SK-N-SH treated with all-trans-retinoic acid at 6 μM for 48 hours (cell line): ENCODE measurements at regions not wholly inside any gene's neighbourhood (a gene's known extent, or its start where the extent isn't known, plus 50 kb on each side); places are given as distances from the start of the nearest gene placed in this dataset.

Experiments
- ATAC-seq: fragments of 200-7000 bp; cut with Tn5 transposase; 3 replicates; pipeline ENCODE4 v1.9.1; 2020; ENCODE audit warnings: mild to moderate bottlenecking, moderate library complexity
- ARNTL ChIP-seq: fragments of 450-650 bp; formaldehyde crosslinking; IDR thresholded peaks from 2 replicates; pipeline ENCODE4 v1.5.0; 2020; ENCODE audit warnings: low read depth, mild to moderate bottlenecking, moderate library complexity, borderline replicate concordance
- BACH2 ChIP-seq: fragments of 250-450 bp; sonication (Bioruptor Pico); IDR thresholded peaks from 2 replicates; pipeline ENCODE4 v1.9.0; 2021; ENCODE audit warnings: mild to moderate bottlenecking, borderline replicate concordance
- CSDC2 ChIP-seq: fragments of 250-450 bp; sonication (Bioruptor Pico); IDR thresholded peaks from 2 replicates; pipeline ENCODE4 v1.5.0; 2020; ENCODE audit warnings: mild to moderate bottlenecking, moderate library complexity
- ESRRG ChIP-seq: fragments of 250-450 bp; sonication (Bioruptor Pico); IDR thresholded peaks from 2 replicates; pipeline ENCODE4 v1.6.1; 2021; ENCODE audit warnings: mild to moderate bottlenecking
- GLIS3 ChIP-seq: fragments of 250-450 bp; sonication (Bioruptor Pico); IDR thresholded peaks from 2 replicates; pipeline ENCODE4 v1.5.0; 2020; ENCODE audit warnings: mild to moderate bottlenecking, moderate library complexity
- ISL1 ChIP-seq: fragments of 250-450 bp; sonication (Bioruptor Pico); IDR thresholded peaks from 2 replicates; pipeline ENCODE4 v2.1.2; 2022; ENCODE audit warnings: mild to moderate bottlenecking, moderate library complexity
- PATZ1 ChIP-seq: fragments of 250-450 bp; sonication (Bioruptor Pico); IDR thresholded peaks from 2 replicates; pipeline ENCODE4 v1.8.0; 2020; ENCODE audit warnings: mild to moderate bottlenecking, moderate library complexity, borderline replicate concordance
- PPARA ChIP-seq: fragments of 250-450 bp; sonication (Bioruptor Pico); IDR thresholded peaks from 2 replicates; pipeline ENCODE4 v1.5.0; 2020; ENCODE audit warnings: mild to moderate bottlenecking, borderline replicate concordance
- RARB ChIP-seq: fragments of 250-450 bp; sonication (Bioruptor Pico); IDR thresholded peaks from 2 replicates; pipeline ENCODE4 v1.8.0; 2021; ENCODE audit warnings: mild to moderate bottlenecking, moderate library complexity
- SNAI2 ChIP-seq: fragments of 250-450 bp; sonication (Bioruptor Pico); IDR thresholded peaks from 2 replicates; pipeline ENCODE4 v1.5.0; 2020; ENCODE audit warnings: mild to moderate bottlenecking, moderate library complexity
- TCF4 ChIP-seq: fragments of 250-450 bp; sonication (Bioruptor Pico); IDR thresholded peaks from 2 replicates; pipeline ENCODE4 v1.8.0; 2021; ENCODE audit warnings: mild to moderate bottlenecking, moderate library complexity, borderline replicate concordance
- TOX ChIP-seq: fragments of 250-450 bp; sonication (Bioruptor Pico); IDR thresholded peaks from 2 replicates; pipeline ENCODE4 v1.8.0; 2021; ENCODE audit warnings: mild to moderate bottlenecking, moderate library complexity, borderline replicate concordance
- ZC3H10 ChIP-seq: fragments of 250-450 bp; sonication (Bioruptor Pico); IDR thresholded peaks from 2 replicates; pipeline ENCODE4 v1.5.1; 2021; ENCODE audit warnings: mild to moderate bottlenecking, moderate library complexity
- ZFP3 ChIP-seq: fragments of 250-450 bp; sonication (Bioruptor Pico); IDR thresholded peaks from 2 replicates; pipeline ENCODE4 v1.5.0; 2020; ENCODE audit warnings: mild to moderate bottlenecking, moderate library complexity
- ZFP30 ChIP-seq: fragments of 450-650 bp; formaldehyde crosslinking; IDR thresholded peaks from 2 replicates; pipeline ENCODE4 v1.5.0; 2022; ENCODE audit warnings: mild to moderate bottlenecking, moderate library complexity
- ZNF565 ChIP-seq: fragments of 450-650 bp; formaldehyde crosslinking; conservative IDR thresholded peaks from 2 replicates; pipeline ENCODE4 v1.5.0; 2020; ENCODE audit warnings: low read depth, mild to moderate bottlenecking, moderate library complexity
- ZNF70 ChIP-seq: fragments of 450-650 bp; formaldehyde crosslinking; IDR thresholded peaks from 2 replicates; pipeline ENCODE4 v1.5.0; 2020; ENCODE audit warnings: mild to moderate bottlenecking, moderate library complexity
- ZNF8 ChIP-seq: fragments of 450-650 bp; formaldehyde crosslinking; IDR thresholded peaks from 2 replicates; pipeline ENCODE4 v1.5.0; 2020; ENCODE audit warnings: mild to moderate bottlenecking, moderate library complexity
- TF ChIP-seq, protein P1 (sequence below): fragments of 250-450 bp; sonication (Bioruptor Pico); IDR thresholded peaks from 2 replicates; pipeline ENCODE4 v1.8.0; 2021; ENCODE audit warnings: low read depth, mild to moderate bottlenecking, moderate library complexity, borderline replicate concordance
- TF ChIP-seq, protein P2 (sequence below): fragments of 250-450 bp; sonication (Bioruptor Pico); IDR thresholded peaks from 2 replicates; pipeline ENCODE4 v1.5.0; 2020; ENCODE audit warnings: mild to moderate bottlenecking, moderate library complexity
- TF ChIP-seq, protein P3 (sequence below): fragments of 250-450 bp; sonication (Bioruptor Pico); IDR thresholded peaks from 2 replicates; pipeline ENCODE4 v1.5.1; 2020; ENCODE audit warnings: low read depth, mild to moderate bottlenecking, moderate library complexity

DNA sequence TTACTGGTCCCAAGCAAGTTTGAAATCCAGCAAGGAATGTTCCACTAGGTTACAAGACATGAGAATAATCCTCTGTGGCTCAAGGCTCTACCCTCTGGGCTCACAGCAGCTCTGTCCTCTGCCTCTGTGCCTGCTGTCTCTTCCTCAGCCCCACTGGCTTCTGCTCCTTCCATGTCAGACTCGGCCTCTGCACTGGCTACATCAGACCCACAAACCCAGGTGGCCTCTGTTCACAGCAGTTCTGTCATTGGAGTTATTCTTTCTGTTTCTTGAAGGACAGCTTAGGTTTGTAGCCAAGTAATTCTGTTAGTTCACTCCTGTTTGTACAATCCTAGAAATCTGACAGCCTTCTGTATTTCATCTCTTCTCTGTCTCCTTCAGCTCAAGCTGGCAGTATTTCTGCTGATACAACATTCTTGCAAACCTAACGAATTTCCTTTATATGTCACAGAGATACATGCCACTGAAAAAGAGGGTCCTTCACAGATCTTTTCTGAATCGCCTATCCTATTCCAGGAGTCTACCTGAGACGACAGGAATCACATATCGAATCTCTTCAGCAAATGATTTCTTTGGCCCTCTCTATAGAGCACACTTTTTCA is 227.8 kb upstream of the PLSCR5 start:
- TF ChIP-seq ZNF565, result no peak
- TF ChIP-seq ARNTL (CRISPR knock-in tag), result no peak
- TF ChIP-seq, protein P1, sequence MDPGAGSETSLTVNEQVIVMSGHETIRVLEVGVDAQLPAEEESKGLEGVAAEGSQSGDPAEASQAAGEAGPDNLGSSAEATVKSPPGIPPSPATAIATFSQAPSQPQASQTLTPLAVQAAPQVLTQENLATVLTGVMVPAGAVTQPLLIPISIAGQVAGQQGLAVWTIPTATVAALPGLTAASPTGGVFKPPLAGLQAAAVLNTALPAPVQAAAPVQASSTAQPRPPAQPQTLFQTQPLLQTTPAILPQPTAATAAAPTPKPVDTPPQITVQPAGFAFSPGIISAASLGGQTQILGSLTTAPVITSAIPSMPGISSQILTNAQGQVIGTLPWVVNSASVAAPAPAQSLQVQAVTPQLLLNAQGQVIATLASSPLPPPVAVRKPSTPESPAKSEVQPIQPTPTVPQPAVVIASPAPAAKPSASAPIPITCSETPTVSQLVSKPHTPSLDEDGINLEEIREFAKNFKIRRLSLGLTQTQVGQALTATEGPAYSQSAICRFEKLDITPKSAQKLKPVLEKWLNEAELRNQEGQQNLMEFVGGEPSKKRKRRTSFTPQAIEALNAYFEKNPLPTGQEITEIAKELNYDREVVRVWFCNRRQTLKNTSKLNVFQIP (CRISPR knock-in tag), result no peak
- no peak for TF ChIP-seq GLIS3 (CRISPR knock-in tag)
- TF ChIP-seq, protein P2, sequence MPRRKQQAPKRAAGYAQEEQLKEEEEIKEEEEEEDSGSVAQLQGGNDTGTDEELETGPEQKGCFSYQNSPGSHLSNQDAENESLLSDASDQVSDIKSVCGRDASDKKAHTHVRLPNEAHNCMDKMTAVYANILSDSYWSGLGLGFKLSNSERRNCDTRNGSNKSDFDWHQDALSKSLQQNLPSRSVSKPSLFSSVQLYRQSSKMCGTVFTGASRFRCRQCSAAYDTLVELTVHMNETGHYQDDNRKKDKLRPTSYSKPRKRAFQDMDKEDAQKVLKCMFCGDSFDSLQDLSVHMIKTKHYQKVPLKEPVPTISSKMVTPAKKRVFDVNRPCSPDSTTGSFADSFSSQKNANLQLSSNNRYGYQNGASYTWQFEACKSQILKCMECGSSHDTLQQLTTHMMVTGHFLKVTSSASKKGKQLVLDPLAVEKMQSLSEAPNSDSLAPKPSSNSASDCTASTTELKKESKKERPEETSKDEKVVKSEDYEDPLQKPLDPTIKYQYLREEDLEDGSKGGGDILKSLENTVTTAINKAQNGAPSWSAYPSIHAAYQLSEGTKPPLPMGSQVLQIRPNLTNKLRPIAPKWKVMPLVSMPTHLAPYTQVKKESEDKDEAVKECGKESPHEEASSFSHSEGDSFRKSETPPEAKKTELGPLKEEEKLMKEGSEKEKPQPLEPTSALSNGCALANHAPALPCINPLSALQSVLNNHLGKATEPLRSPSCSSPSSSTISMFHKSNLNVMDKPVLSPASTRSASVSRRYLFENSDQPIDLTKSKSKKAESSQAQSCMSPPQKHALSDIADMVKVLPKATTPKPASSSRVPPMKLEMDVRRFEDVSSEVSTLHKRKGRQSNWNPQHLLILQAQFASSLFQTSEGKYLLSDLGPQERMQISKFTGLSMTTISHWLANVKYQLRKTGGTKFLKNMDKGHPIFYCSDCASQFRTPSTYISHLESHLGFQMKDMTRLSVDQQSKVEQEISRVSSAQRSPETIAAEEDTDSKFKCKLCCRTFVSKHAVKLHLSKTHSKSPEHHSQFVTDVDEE (CRISPR knock-in tag), result no peak
- TF ChIP-seq ZNF8, result no peak
- TF ChIP-seq ESRRG (CRISPR knock-in tag), result no peak
- no peak for TF ChIP-seq BACH2 (CRISPR knock-in tag)
- no peak for TF ChIP-seq ZNF70 (CRISPR knock-in tag)
- no peak for TF ChIP-seq ZFP30
- TF ChIP-seq ZC3H10 (CRISPR knock-in tag), result no peak
- TF ChIP-seq, protein P3, sequence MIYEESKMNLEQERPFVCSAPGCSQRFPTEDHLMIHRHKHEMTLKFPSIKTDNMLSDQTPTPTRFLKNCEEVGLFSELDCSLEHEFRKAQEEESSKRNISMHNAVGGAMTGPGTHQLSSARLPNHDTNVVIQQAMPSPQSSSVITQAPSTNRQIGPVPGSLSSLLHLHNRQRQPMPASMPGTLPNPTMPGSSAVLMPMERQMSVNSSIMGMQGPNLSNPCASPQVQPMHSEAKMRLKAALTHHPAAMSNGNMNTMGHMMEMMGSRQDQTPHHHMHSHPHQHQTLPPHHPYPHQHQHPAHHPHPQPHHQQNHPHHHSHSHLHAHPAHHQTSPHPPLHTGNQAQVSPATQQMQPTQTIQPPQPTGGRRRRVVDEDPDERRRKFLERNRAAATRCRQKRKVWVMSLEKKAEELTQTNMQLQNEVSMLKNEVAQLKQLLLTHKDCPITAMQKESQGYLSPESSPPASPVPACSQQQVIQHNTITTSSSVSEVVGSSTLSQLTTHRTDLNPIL, result no peak
- no peak for TF ChIP-seq SNAI2 (CRISPR knock-in tag)
- no peak for TF ChIP-seq PATZ1 (CRISPR knock-in tag)
- no peak for ATAC-seq

DNA sequence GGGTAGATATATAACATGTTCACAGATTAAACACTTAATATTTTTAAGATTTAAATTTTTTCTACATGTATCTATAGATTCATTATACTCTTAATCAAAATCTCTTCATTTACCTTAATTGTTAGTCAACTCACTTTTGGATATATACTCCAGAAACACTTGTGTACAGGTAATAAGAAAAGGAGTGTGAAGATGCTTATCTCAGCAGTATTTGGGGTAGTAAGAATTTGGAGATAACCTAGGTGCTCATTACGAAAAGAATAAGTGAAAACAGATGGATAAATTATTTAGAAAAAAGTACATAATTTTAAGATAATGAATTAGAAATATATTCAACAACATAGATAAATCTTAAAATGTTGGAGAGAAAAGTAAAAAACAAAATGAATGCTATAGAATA is 226.5 kb upstream of the PLSCR5 start:
- no peak for ATAC-seq
- TF ChIP-seq ESRRG (CRISPR knock-in tag), result no peak
- no peak for TF ChIP-seq PPARA
- TF ChIP-seq ZC3H10 (CRISPR knock-in tag), result no peak

- ATAC-seq, result no peak
- TF ChIP-seq ZFP3 (CRISPR knock-in tag) (no peak), ESRRG (CRISPR knock-in tag) (no peak), CSDC2 (no peak), ISL1 (no peak), TCF4 (CRISPR knock-in tag) (no peak), RARB (CRISPR knock-in tag) (no peak), TOX (CRISPR knock-in tag) (no peak), ZFP30 (no peak)
- TF ChIP-seq, protein P2 (CRISPR knock-in tag), result no peak
Observed at GRCh38 chr3:146830231-146830630, 225.1 kb upstream of the PLSCR5 start.
